MM.1S (cell line): ENCODE measurements at regions not wholly inside any gene's neighbourhood (a gene's known extent, or its start where the extent isn't known, plus 50 kb on each side); places are given as distances from the start of the nearest gene placed in this dataset.

Experiments
- DNase-seq: peaks from one replicate; pipeline ENCODE4 v3.0.0-alpha.2; 2015
- H2AFZ ChIP-seq: fragments of 300-600 bp; sonication (generic); 2 replicates; pipeline ENCODE4 v1.6.0; 2016; ENCODE audit warnings: antibody characterized with exemption, low read length
- H3F3A ChIP-seq: fragments of 300-600 bp; sonication (generic); 2 replicates; pipeline ENCODE4 v1.6.1; 2016; ENCODE audit warnings: mild to moderate bottlenecking, antibody characterized with exemption, low read length, moderate library complexity, mixed read lengths; ENCODE audit not compliant: insufficient read depth
- H3K27ac ChIP-seq: fragments of 300-600 bp; sonication (generic); 2 replicates; pipeline ENCODE4 v1.5.1; 2016; ENCODE audit warnings: mild to moderate bottlenecking, low read length
- H3K27me3 ChIP-seq: fragments of 300-600 bp; sonication (generic); replicated peaks from 2 replicates; pipeline ENCODE4 v1.6.0; 2016; ENCODE audit warnings: low read length; ENCODE audit not compliant: insufficient read depth
- H3K36me3 ChIP-seq: fragments of 300-600 bp; sonication (generic); replicated peaks from 2 replicates; pipeline ENCODE4 v1.6.1; 2016; ENCODE audit warnings: mild to moderate bottlenecking, low read length, mixed read lengths; ENCODE audit not compliant: insufficient read depth
- H3K4me1 ChIP-seq: fragments of 300-600 bp; sonication (generic); 2 replicates; pipeline ENCODE4 v1.6.1; 2016; ENCODE audit warnings: low read length, mixed read lengths
- H3K4me2 ChIP-seq: fragments of 300-600 bp; sonication (generic); 2 replicates; pipeline ENCODE4 v1.6.0; 2016; ENCODE audit warnings: low read depth, low read length
- H3K4me3 ChIP-seq: fragments of 300-600 bp; sonication (generic); 2 replicates; pipeline ENCODE4 v1.5.1; 2016; ENCODE audit warnings: low read length, mixed read lengths
- H3K79me2 ChIP-seq: fragments of 300-600 bp; sonication (generic); 2 replicates; pipeline ENCODE4 v1.6.1; 2016; ENCODE audit warnings: mixed run types, low read length, mixed read lengths
- H3K9ac ChIP-seq: fragments of 300-600 bp; sonication (generic); 2 replicates; pipeline ENCODE4 v1.6.1; 2016; ENCODE audit warnings: low read length, mixed read lengths
- H3K9me2 ChIP-seq: fragments of 300-600 bp; sonication (generic); replicated peaks from 2 replicates; pipeline ENCODE4 v1.6.1; 2016; ENCODE audit warnings: mild to moderate bottlenecking, low read length, mixed read lengths; ENCODE audit not compliant: insufficient read depth
- H3K9me3 ChIP-seq: fragments of 300-600 bp; sonication (generic); replicated peaks from 2 replicates; pipeline ENCODE4 v1.6.1; 2016; ENCODE audit warnings: mild to moderate bottlenecking, low read length, mixed read lengths; ENCODE audit not compliant: insufficient read depth
- H4K20me1 ChIP-seq: fragments of 300-600 bp; sonication (generic); 2 replicates; pipeline ENCODE4 v1.6.1; 2016; ENCODE audit warnings: mild to moderate bottlenecking, low read length, moderate library complexity, mixed read lengths; ENCODE audit not compliant: insufficient read depth
- EZH2 ChIP-seq: fragments of 300-600 bp; sonication (generic); optimal IDR thresholded peaks from 2 replicates; pipeline ENCODE3; 2017; ENCODE audit warnings: low read depth, mild to moderate bottlenecking, antibody characterized with exemption, low read length, mixed read lengths
- EZH2phosphoT487 ChIP-seq: fragments of 300-600 bp; sonication (generic); IDR thresholded peaks from 2 replicates; pipeline ENCODE4 v1.6.1; 2018; ENCODE audit warnings: antibody characterized with exemption, low read length
- TF ChIP-seq, protein P1 (sequence below): fragments of 300-600 bp; sonication (generic); IDR thresholded peaks from 2 replicates; pipeline ENCODE4 v1.5.1; 2016; ENCODE audit warnings: antibody characterized with exemption, low read length, mixed read lengths

DNA sequence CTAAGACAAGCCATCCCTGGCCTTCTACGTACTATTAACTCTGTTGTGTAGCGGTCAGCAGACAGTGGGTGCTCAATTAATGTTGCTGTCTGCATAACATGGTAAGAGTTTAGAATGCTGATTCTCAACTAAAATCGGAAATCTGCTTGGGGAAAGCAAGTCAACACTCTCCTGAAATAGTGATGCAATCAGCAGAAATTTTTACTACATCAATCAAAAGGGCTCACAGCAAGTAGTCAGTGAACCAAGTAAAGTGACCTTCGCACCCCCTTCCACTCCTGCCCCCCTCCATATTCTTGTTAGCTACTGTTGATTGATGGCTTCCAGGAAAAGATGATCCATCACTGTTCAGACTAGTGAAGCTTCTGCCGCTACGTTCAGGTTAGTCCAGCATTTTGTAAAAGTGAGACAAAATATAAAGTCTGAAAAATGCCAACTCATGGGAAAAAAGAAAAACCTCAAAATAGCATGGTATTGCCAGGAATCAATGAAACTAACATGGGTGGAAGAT lies 247.9 kb downstream of the HNRNPD start:
- no peaks in the 10 kb centered on the region for H3K79me2 ChIP-seq

GRCh38 chr4:82124932-82125786 lies 248.6 kb downstream of the HNRNPD start:
- Histone ChIP-seq H3K4me3 (no peak overlapping the region), H3K27ac (no peak overlapping the region), H3K4me2 (no peak overlapping the region), H3K4me1 (no peaks in the 10 kb centered on the region), H4K20me1 (no peaks in the 10 kb centered on the region), H2AFZ (no peak overlapping the region), H3K9me2 (no peaks in the 10 kb centered on the region), H3K79me2 (no peaks in the 10 kb centered on the region), H3K27me3 (no peaks in the 10 kb centered on the region), H3F3A (no peaks in the 10 kb centered on the region), H3K36me3 (no peaks in the 10 kb centered on the region), H3K9me3 (no peaks in the 10 kb centered on the region), H3K9ac (no peak overlapping the region)
- TF ChIP-seq EZH2 = no peak
- TF ChIP-seq, protein P1, sequence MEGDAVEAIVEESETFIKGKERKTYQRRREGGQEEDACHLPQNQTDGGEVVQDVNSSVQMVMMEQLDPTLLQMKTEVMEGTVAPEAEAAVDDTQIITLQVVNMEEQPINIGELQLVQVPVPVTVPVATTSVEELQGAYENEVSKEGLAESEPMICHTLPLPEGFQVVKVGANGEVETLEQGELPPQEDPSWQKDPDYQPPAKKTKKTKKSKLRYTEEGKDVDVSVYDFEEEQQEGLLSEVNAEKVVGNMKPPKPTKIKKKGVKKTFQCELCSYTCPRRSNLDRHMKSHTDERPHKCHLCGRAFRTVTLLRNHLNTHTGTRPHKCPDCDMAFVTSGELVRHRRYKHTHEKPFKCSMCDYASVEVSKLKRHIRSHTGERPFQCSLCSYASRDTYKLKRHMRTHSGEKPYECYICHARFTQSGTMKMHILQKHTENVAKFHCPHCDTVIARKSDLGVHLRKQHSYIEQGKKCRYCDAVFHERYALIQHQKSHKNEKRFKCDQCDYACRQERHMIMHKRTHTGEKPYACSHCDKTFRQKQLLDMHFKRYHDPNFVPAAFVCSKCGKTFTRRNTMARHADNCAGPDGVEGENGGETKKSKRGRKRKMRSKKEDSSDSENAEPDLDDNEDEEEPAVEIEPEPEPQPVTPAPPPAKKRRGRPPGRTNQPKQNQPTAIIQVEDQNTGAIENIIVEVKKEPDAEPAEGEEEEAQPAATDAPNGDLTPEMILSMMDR = no peak
- no peak for TF ChIP-seq EZH2phosphoT487
- DNase-seq = no peak

More for the DNA sequence above, 247.9 kb downstream of the HNRNPD start:
- Histone ChIP-seq H3K36me3 (no peaks in the 10 kb centered on the region), H4K20me1 (no peaks in the 10 kb centered on the region), H3K27me3 (no peaks in the 10 kb centered on the region), H3K4me3 (no peak overlapping the region), H3K9me3 (no peaks in the 10 kb centered on the region), H3K9me2 (no peaks in the 10 kb centered on the region), H3K4me1 (no peaks in the 10 kb centered on the region), H3K27ac (no peak overlapping the region), H3K9ac (no peak overlapping the region), H2AFZ (no peak overlapping the region), H3K4me2 (no peak overlapping the region), H3F3A (no peaks in the 10 kb centered on the region)
- TF ChIP-seq, protein P1 = no peak
- TF ChIP-seq EZH2 = no peak
- no peak for TF ChIP-seq EZH2phosphoT487
- DNase-seq = no peak

GRCh38 chr4:82124365-82124764 lies 249.4 kb downstream of the HNRNPD start:
- TF ChIP-seq EZH2 (no peak), EZH2phosphoT487 (no peak)
- TF ChIP-seq, protein P1 = no peak
- H3K27me3 ChIP-seq = no peaks in the 10 kb centered on the region
- H2AFZ ChIP-seq = no peak overlapping the region
- no peaks in the 10 kb centered on the region for H3K9me2 ChIP-seq
- no peak overlapping the region for H3K27ac ChIP-seq
- no peaks in the 10 kb centered on the region for H3F3A ChIP-seq
- no peaks in the 10 kb centered on the region for H3K4me1 ChIP-seq
- H4K20me1 ChIP-seq = no peaks in the 10 kb centered on the region
- no peak overlapping the region for H3K4me3 ChIP-seq
- no peaks in the 10 kb centered on the region for H3K36me3 ChIP-seq
- H3K9me3 ChIP-seq = no peaks in the 10 kb centered on the region
- no peaks in the 10 kb centered on the region for H3K79me2 ChIP-seq
- H3K4me2 ChIP-seq = no peak overlapping the region
- no peak for DNase-seq
- no peak overlapping the region for H3K9ac ChIP-seq
